Left ventricle myocardium superior (tissue), 1 donor: ENCODE measurements at regions not wholly inside any gene's neighbourhood (a gene's known extent, or its start where the extent isn't known, plus 50 kb on each side); places are given as distances from the start of the nearest gene placed in this dataset.
"Not testable (repeated sequence)": the region's sequence is repeated elsewhere in the genome, so short reads cannot be mapped to it uniquely, and the experiment has no call there.

Source experiments
- ATAC-seq: fragments of 200-7000 bp; cut with Tn5 transposase; one replicate; pipeline ENCODE4 v1.9.1; 2020; ENCODE audit warnings: mild to moderate bottlenecking, moderate library complexity
- DNase-seq: peaks from one replicate; pipeline ENCODE4 v3.0.0-alpha.2; 2020
- intact Hi-C: fragments of 100-400 bp; cut with micrococcal nuclease; formaldehyde crosslinking; loops from one replicate; pipeline ENCODE4 v1.11.0; 2022
- donor health status: DM: no; HTN: yes; CAD: no; lungs with severe emphysema.

GRCh38 chr9:86611534-86611933, 257.3 kb upstream of the TUT7 start:
- intact Hi-C loops, result loop anchor here (10.0 kb wide), 1 partner anchor 713 kb away; no protein-coding TSS in a partner anchor
- not testable (repeated sequence) for DNase-seq, ATAC-seq

GRCh38 chr9:86605303-86605702, 251.1 kb upstream of the TUT7 start:
- ATAC-seq, result no peak
- DNase-seq, result no peak

GRCh38 chr9:86604741-86605140, 250.5 kb upstream of the TUT7 start:
- no peak for DNase-seq
- ATAC-seq, result no peak
- intact Hi-C loops, result no loop called here

More at GRCh38 chr9:86605303-86605702, 251.1 kb upstream of the TUT7 start:
- intact Hi-C loops, result no loop called here

DNA sequence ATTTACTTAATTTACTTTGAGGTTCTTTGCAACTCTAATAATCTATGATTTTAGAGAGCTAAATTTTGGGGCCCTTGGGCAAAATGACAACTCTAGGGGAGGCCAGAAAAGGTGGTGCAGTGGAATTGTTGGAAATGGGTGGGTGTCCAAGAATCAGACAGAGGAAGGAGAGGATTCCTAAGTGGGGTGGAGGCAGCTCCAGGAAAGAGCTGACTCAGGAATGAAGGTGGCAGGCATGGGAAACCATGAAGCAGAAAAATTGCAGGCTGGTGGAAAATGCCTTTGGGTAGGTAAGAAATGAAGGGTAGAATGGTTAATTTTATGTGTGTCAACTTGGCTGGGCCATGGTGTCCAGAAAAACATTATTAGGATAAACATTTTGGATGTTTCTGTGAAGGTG, 248.5 kb upstream of the TUT7 start:
- ATAC-seq, result no peak
- DNase-seq, result no peak
- intact Hi-C loops, result no loop called here

- ATAC-seq, result no peak
- no peak for DNase-seq
- intact Hi-C loops, result no loop called here
Measured at GRCh38 chr9:86601697-86602096, 247.5 kb upstream of the TUT7 start.

- ATAC-seq (no peak), DNase-seq (no peak)
- intact Hi-C loops, result no loop called here
Measured at GRCh38 chr9:86600977-86601376, 246.8 kb upstream of the TUT7 start.

DNA sequence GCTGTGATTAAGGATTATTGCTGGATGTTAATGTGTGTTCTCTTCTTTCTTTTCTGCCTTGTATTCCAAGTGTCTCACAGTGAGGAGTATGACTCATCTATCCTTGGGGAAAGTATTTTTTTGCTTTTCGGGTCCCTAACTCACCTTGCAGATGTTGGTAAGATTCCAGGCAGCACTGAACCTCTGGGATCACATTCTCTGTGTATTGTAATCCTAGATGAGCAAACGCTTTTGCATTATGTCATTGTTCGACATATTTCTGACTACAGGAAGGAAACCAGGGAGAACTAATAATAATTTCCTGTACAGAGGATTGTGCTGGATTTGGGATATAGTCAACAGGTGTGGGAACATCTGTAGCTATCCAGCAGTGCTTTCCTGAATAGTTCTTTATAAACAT, 246.1 kb upstream of the TUT7 start:
- peak; percentile 26 for ATAC-seq
- intact Hi-C loops, result no loop called here
- no peak for DNase-seq

GRCh38 chr9:86599561-86599960, 245.4 kb upstream of the TUT7 start:
- DNase-seq, result no peak
- intact Hi-C loops, result no loop called here
- peak; percentile 42 for ATAC-seq

- peak; percentile 94 for ATAC-seq
- no peak for DNase-seq
- intact Hi-C loops, result no loop called here
Measured at GRCh38 chr9:86598411-86599239, 244.4 kb upstream of the TUT7 start.

DNA sequence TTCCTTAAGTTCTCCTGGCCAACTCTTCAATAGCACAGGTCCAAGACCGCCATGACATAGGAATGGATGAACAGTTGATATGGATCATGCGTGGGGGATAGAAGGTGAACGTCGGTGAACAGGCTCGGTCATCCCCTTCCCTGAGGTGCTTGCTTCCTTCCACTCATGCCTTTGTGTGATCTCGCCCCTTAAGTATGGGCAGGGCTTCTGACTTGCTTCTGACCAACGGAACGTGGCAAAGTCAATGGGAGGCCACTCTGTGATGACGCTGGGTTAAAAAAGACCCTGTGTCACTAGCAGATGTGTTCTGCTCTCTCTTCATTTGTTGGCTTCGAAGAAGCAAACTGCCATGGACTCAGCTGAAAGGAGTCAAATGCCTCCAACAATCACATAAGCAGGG, 240.5 kb upstream of the TUT7 start:
- ATAC-seq (no peak), DNase-seq (no peak)
- intact Hi-C loops, result no loop called here

DNA sequence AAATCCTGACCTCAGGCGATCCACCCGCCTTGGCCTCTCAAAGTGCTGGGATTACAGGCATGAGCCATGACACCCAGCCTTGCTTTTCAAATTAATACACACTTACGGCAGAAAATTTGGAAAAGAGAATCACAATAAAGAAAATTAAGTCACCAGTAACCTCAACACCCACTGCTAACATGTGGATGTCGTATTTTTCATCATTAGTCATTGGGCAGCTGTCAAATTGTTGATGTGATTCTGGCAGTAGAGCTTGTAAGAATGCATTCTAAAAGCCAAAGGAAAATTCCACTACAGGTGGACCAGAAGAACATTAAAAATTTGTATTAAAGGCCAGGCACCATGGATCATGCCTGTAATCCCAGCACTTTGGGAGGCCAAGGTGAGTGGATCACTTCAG, 237.3 kb upstream of the TUT7 start:
- intact Hi-C loops, result no loop called here
- DNase-seq (no peak), ATAC-seq (no peak)

DNA sequence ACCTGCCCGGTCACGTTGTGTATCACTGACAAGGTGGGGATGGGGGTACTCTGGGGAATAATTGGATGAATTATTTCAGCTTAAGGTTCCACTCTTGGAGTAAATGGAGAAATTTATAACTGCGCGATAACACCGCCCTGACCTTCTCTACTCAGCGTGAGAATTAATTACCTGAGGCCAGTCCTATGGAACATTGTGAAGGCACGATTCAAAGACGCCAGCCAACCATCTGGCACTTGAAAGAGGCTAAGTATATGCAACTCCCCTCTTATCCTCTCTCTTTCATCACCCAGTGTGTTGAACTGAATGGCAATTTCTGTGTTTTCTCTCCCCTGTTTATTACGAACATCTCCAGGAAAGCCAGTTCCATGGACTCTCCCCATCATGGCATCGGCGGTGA, 235.5 kb upstream of the TUT7 start:
- intact Hi-C loops, result no loop called here
- no peak for DNase-seq
- ATAC-seq, result no peak

- ATAC-seq (no peak), DNase-seq (no peak)
Measured at GRCh38 chr9:86589273-86589672, 235.1 kb upstream of the TUT7 start.

GRCh38 chr9:86586144-86586494, 231.9 kb upstream of the TUT7 start:
- intact Hi-C loops, result no loop called here
- DNase-seq, result no peak
- ATAC-seq, result no peak

More at GRCh38 chr9:86589273-86589672, 235.1 kb upstream of the TUT7 start:
- intact Hi-C loops, result no loop called here

GRCh38 chr9:86585422-86586143, 231.4 kb upstream of the TUT7 start:
- ATAC-seq (peak; percentile 67), DNase-seq (no peak)
- intact Hi-C loops, result no loop called here

DNA sequence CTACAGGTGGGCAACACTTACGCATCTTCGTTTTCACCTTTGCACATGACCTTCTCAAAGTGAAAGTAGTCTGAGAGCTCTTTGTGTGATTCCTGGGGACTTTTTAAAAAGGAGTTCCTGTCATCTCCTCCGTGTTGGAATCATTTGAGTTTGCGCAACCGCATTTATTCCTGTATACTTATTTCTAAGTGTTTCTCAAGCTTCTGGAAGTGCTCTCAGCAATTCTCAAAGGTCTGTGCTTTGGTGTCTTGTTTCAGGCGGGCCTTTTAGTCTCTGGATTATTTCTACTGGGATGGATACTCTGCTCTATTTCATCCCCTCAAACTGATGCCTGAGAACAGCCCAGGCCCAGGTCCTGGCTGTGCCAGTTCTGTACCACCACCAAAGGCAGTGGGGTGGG, 226.5 kb upstream of the TUT7 start:
- peak; percentile 13 for ATAC-seq
- no peak for DNase-seq
- intact Hi-C loops, result no loop called here

GRCh38 chr9:86578722-86579121, 224.5 kb upstream of the TUT7 start:
- DNase-seq (no peak), ATAC-seq (no peak)
- intact Hi-C loops, result no loop called here

DNA sequence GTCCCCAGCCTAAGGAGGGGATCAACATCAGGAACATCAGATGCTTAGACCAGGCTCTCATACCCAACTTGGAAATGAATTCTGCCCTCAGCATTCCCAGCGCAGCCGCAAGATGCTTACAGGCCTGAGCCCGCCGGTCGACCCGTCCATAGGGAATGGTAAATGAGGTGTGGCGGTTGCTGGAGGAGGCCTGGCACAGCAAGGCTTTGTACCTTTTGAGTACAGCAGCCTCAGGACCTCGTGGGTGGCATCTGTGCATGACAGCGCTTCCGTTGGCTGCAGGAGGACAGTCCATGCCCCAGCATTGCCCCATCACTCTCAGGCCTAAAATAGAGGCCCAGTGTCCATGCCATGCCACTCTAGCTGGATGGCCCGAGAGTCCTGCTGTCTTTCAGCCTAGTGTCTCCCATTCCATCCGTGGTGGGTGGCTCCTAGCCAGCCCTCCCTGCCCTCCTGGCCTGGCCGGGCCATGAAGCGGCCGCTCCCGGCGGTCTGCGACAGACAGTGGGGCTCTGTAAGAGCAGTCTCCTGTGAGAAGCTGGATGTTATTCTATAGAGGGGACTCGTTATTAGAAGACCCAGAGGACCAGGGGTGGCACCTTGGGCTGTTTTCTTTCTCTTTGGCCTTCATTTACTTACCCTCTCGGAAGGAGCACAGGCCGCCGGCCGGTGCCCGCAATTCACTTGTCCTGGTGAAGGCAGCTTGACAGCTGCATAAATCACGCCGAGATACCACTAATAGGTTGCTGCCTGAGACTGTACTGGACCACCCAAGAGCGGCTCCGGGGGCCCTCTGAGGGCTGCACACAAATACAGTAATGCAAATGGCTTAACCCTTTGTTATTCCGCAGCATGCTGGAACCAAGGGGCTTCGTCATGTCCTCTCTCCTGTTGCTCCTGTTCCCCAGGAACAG, 223.5 kb upstream of the TUT7 start:
- DNase-seq, result no peak
- no peak for ATAC-seq

GRCh38 chr9:86575825-86576525, 221.8 kb upstream of the TUT7 start:
- peak; percentile 91 for ATAC-seq
- peak; percentile 62 for DNase-seq
- intact Hi-C loops, result no loop called here

More for the DNA sequence above, 223.5 kb upstream of the TUT7 start:
- intact Hi-C loops, result no loop called here
